SH-SY5Y (cell line): ENCODE measurements at regions not wholly inside any gene's neighbourhood (a gene's known extent, or its start where the extent isn't known, plus 50 kb on each side); places are given as distances from the start of the nearest gene placed in this dataset.

Experiments
- GATA2 ChIP-seq: IDR thresholded peaks from 2 replicates; pipeline ENCODE4 v1.6.1; 2011; ENCODE audit warnings: mild to moderate bottlenecking, low read depth, low read length
- GATA3 ChIP-seq: IDR thresholded peaks from 2 replicates; pipeline ENCODE4 v1.6.1; 2011; ENCODE audit warnings: low read depth, mild to moderate bottlenecking, low read length, moderate library complexity

- TF ChIP-seq GATA2 (no peak), GATA3 (no peak; the same call in 1 of the 2 replicates)
These were observed 925.8 kb downstream of the FSTL5 start for GRCh38 chr4:161238033-161238432.
